Prostate gland (tissue), 2 donors: ENCODE measurements at regions not wholly inside any gene's neighbourhood (a gene's known extent, or its start where the extent isn't known, plus 50 kb on each side); places are given as distances from the start of the nearest gene placed in this dataset.

Experiments used
- DNase-seq: peaks from one replicate; pipeline ENCODE4 v3.0.0-alpha.2; 2019; ENCODE audit warnings: low spot score
- H3K27ac ChIP-seq, 2 donors: fragments of 200-600 bp; sonication (generic); 2 replicates each; pipeline ENCODE4 v1.5.1; 2017 to 2019
- H3K27me3 ChIP-seq: fragments of 200-600 bp; sonication (generic); replicated peaks from 2 replicates; pipeline ENCODE4 v1.5.1; 2019; ENCODE audit not compliant: insufficient read depth
- H3K36me3 ChIP-seq, 2 donors: fragments of 200-600 bp; sonication (generic); 1 replicate in 1 of 2; 2 replicates in 1 of 2; pipeline versions ENCODE4 v1.5.1 to v1.8.1; 2017 to 2019
- H3K4me1 ChIP-seq: fragments of 200-600 bp; sonication (generic); replicated peaks from 2 replicates; pipeline ENCODE4 v1.5.1; 2019
- H3K4me3 ChIP-seq, 2 donors: fragments of 200-600 bp; sonication (generic); 2 replicates each; pipeline ENCODE4 v1.5.1; 2017 to 2019
- H3K9me3 ChIP-seq: fragments of 200-600 bp; sonication (generic); 2 replicates; pipeline ENCODE4 v1.5.1; 2017
- POLR2A ChIP-seq: fragments of 450-650 bp; IDR thresholded peaks from one replicate; pipeline ENCODE4 v1.6.1; 2016; ENCODE audit warnings: antibody characterized with exemption, mild to moderate bottlenecking
- POLR2AphosphoS5 ChIP-seq: sonication (generic); formaldehyde crosslinking; IDR thresholded peaks from one replicate; pipeline ENCODE4 v1.6.1; 2017; ENCODE audit warnings: antibody characterized with exemption
- WGBS: methylation state at CpG from one replicate; pipeline ENCODE4 v1.1.5; 2018; 5-methylcytosine and 5-hydroxymethylcytosine counted together
- intact Hi-C: fragments of 100-400 bp; cut with DNase I; formaldehyde crosslinking; loops from one replicate; pipeline ENCODE4 v1.14.2; 2022
- TF ChIP-seq, protein P1 (sequence below), 4 experiments: fragments of 200-600 bp in 2 of 4; fragments of 450-650 bp in 2 of 4; sonication (generic) in 2 of 4; IDR thresholded peaks; 1 replicate in 3 of 4; 2 replicates in 1 of 4; pipeline ENCODE4 v1.5.1; 2016 to 2019; ENCODE audit warnings: antibody characterized with exemption in 4 of 4, mild to moderate bottlenecking in 2 of 4, moderate library complexity in 2 of 4

DNA sequence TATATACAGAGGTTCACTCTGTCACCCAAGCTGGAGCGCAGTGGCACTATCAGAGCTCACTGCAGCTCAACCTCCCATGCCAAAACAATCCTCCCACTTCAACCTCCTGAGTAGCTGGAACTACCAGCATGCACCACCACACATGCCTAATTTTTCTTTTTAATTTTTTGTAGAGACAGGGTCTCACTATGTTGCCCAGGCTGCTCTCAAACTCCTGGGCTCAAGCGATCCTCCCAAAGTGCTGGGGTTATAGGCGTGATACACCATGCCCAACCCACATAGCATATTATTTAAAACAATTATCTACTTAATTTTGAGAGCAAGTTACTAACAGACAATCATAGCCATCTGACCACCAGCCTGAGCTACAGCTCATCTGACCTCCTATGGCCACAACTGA lies 459.9 kb upstream of the JARID2 start:
- Histone ChIP-seq H3K36me3 (no peaks in the 10 kb centered on the region), H3K4me3 (no peak overlapping the region), H3K9me3 (no peaks in the 10 kb centered on the region), H3K27ac (no peak overlapping the region), H3K4me1 (no peaks in the 10 kb centered on the region), H3K27me3 (no peaks in the 10 kb centered on the region)
- TF ChIP-seq POLR2AphosphoS5 (no peak), POLR2A (no peak)
- TF ChIP-seq, protein P1, sequence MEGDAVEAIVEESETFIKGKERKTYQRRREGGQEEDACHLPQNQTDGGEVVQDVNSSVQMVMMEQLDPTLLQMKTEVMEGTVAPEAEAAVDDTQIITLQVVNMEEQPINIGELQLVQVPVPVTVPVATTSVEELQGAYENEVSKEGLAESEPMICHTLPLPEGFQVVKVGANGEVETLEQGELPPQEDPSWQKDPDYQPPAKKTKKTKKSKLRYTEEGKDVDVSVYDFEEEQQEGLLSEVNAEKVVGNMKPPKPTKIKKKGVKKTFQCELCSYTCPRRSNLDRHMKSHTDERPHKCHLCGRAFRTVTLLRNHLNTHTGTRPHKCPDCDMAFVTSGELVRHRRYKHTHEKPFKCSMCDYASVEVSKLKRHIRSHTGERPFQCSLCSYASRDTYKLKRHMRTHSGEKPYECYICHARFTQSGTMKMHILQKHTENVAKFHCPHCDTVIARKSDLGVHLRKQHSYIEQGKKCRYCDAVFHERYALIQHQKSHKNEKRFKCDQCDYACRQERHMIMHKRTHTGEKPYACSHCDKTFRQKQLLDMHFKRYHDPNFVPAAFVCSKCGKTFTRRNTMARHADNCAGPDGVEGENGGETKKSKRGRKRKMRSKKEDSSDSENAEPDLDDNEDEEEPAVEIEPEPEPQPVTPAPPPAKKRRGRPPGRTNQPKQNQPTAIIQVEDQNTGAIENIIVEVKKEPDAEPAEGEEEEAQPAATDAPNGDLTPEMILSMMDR (IDR thresholded peaks at IDR 0.05) = no peak
- 98% methylated on average over 3 of the region's 3 CpGs for WGBS
- intact Hi-C loops = no loop called here
- no peak for DNase-seq

DNA sequence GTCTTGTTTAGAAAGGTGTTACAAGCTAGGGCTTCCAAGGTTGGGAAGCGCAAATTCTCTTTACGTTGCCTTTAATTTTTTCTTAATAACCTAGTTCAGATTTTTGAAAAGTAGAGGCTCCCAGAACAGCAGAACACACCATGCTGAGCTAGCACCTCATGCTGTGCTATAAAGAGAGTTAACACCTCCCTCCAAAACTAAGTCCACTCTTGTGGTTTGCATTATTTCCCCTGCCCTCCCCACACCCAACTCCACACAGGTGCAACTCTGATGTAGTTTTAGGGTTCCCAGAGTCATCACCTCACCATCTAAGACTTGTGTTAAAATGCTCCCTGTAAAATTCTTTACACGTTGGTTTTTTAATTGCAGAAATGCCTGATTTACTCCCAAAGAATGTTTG lies 459.4 kb upstream of the JARID2 start:
- Histone ChIP-seq H3K36me3 (no peaks in the 10 kb centered on the region), H3K9me3 (no peaks in the 10 kb centered on the region), H3K27ac (no peak overlapping the region), H3K4me1 (no peaks in the 10 kb centered on the region), H3K27me3 (no peaks in the 10 kb centered on the region), H3K4me3 (no peak overlapping the region)
- TF ChIP-seq POLR2AphosphoS5 = no peak
- TF ChIP-seq, protein P1 (IDR thresholded peaks at IDR 0.05) = no peak
- TF ChIP-seq POLR2A = no peak
- WGBS = 90% methylated on average over 3 of the region's 3 CpGs
- DNase-seq = no peak
- intact Hi-C loops = no loop called here

DNA sequence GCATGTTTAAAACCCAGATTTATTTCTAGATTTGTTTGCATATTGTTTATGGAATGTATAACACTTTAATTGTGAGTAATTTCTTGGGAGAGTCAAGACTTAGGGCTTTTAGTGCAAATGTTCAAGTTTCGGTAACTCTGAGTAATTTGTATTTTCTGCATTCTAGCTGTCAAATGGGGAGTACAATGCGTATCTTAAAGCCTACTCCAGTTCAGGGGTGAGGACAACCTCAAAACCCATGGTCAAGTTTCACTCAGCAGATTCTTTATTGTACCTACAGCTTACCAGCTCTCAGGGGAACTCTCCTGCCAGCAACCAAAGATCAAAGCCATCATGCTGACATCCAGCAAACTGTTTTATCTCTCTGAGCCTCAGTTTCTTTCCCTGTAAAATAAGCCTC lies 458.6 kb upstream of the JARID2 start:
- no peak for DNase-seq
- Histone ChIP-seq H3K4me1 (no peaks in the 10 kb centered on the region), H3K27me3 (no peaks in the 10 kb centered on the region), H3K27ac (no peak overlapping the region), H3K4me3 (no peak overlapping the region), H3K36me3 (no peaks in the 10 kb centered on the region), H3K9me3 (no peaks in the 10 kb centered on the region)
- intact Hi-C loops = no loop called here
- 94% methylated on average over 2 of the region's 2 CpGs for WGBS
- TF ChIP-seq POLR2A = no peak
- TF ChIP-seq POLR2AphosphoS5 = no peak
- TF ChIP-seq, protein P1 (IDR thresholded peaks at IDR 0.05) = no peak

DNA sequence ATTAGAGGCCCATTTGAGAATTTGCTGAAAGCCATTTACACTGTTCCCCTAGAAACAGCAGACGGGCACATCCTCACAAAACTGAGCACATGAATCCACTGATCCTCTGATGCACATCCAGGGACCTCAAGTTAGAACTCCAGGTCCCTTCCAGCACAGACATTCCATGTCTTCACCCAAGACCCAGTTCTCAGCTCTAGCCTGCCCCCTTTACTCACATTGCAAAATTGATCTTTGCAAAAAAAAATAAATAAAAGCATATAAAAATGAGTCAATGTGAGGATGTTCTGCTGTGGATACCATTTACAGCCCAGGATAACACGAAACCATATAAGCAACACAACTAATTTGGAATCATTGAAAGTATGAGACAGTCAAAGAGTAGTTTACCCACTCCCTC lies 458.2 kb upstream of the JARID2 start:
- Histone ChIP-seq H3K27ac (no peak overlapping the region), H3K4me3 (no peak overlapping the region), H3K4me1 (no peaks in the 10 kb centered on the region), H3K36me3 (no peaks in the 10 kb centered on the region), H3K27me3 (no peaks in the 10 kb centered on the region), H3K9me3 (no peaks in the 10 kb centered on the region)
- DNase-seq = no peak
- intact Hi-C loops = no loop called here
- WGBS = 90% methylated on average over 2 of the region's 2 CpGs
- no peak for TF ChIP-seq POLR2AphosphoS5
- TF ChIP-seq, protein P1 (IDR thresholded peaks at IDR 0.05) = no peak
- no peak for TF ChIP-seq POLR2A

DNA sequence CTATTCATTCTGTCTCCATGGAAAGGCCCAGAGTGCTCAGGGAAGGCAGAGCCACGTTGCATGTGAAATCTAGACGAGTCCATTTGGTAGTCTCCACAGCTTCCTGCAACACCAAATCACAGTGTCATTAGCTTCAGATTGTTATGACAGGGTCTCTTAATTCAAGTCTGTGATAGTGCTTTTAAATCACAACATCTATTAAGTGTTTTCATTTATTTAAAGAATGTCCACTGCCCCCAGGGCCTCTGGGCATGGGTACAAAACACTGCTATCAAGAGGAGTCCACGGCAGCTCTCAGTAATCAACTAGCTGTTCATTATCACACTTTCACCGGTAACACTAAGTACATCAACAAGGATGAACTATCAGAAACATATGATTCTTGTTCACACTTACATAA lies 455.9 kb upstream of the JARID2 start:
- TF ChIP-seq POLR2A (no peak), POLR2AphosphoS5 (no peak)
- TF ChIP-seq, protein P1 (IDR thresholded peaks at IDR 0.05) = no peak
- Histone ChIP-seq H3K36me3 (no peaks in the 10 kb centered on the region), H3K27me3 (no peaks in the 10 kb centered on the region), H3K27ac (no peak overlapping the region), H3K4me3 (no peak overlapping the region), H3K9me3 (no peaks in the 10 kb centered on the region), H3K4me1 (no peaks in the 10 kb centered on the region)
- intact Hi-C loops = no loop called here
- WGBS = 88% methylated on average over 4 of the region's 4 CpGs
- DNase-seq = no peak
